Psoas muscle (tissue), 7 donors: ENCODE measurements at regions not wholly inside any gene's neighbourhood (a gene's known extent, or its start where the extent isn't known, plus 50 kb on each side); places are given as distances from the start of the nearest gene placed in this dataset.

Source experiments
- ATAC-seq, 4 donors: fragments of 200-7000 bp; cut with Tn5 transposase; one replicate each; pipeline ENCODE4 v1.9.1; 2020; ENCODE audit warnings: moderate library complexity in 3 of 4, mild to moderate bottlenecking in 2 of 4
- DNase-seq, 2 donors: peaks; one replicate each; pipeline ENCODE4 v3.0.0-alpha.2; 2020
- H3K27ac ChIP-seq: fragments of 200-600 bp; one replicate; pipeline ENCODE4 v1.8.0; 2022
- H3K27me3 ChIP-seq, 3 donors: fragments of 200-600 bp in 1 of 3; one replicate each; pipeline versions ENCODE4 v1.6.1 to v1.8.0; 2013 to 2022; ENCODE audit warnings: low read length in 2 of 3, mild to moderate bottlenecking in 2 of 3, moderate library complexity in 1 of 3; ENCODE audit not compliant: insufficient read depth in 3 of 3
- H3K36me3 ChIP-seq, 2 donors: fragments of 200-600 bp in 1 of 2; one replicate each; pipeline versions ENCODE4 v1.6.1 to v1.8.0; 2013 to 2022; ENCODE audit warnings: low read depth in 1 of 2, mild to moderate bottlenecking in 1 of 2, moderate library complexity in 1 of 2; ENCODE audit not compliant: insufficient read depth in 1 of 2
- H3K4me1 ChIP-seq: fragments of 200-600 bp; one replicate; pipeline ENCODE4 v1.8.0; 2022
- H3K4me3 ChIP-seq: fragments of 200-600 bp; one replicate; pipeline ENCODE4 v1.8.0; 2022; ENCODE audit warnings: mild to moderate bottlenecking
- H3K9me3 ChIP-seq: fragments of 200-600 bp; one replicate; pipeline ENCODE4 v1.8.0; 2022
- CTCF ChIP-seq: fragments of 200-600 bp; IDR thresholded peaks from one replicate; pipeline ENCODE4 v1.8.0; 2022; ENCODE audit warnings: antibody characterized with exemption
- WGBS, 3 donors: extraction: QIAGEN DNeasy Blood & Tissue Kit; methylation state at CpG; one replicate each; pipeline versions ENCODE4 v1.1.6 to v1.1.7; 2013; 5-methylcytosine and 5-hydroxymethylcytosine counted together
- intact Hi-C, 2 donors: fragments of 100-400 bp; cut with DNase I; formaldehyde crosslinking; loops; one replicate each; pipeline versions ENCODE4 v1.11.0 to v1.14.2; 2022
- donor health status: healthy with polysubstance abuse.
- donor health status: DM: no; HTN: no; CAD: no; lungs with moderate emphysema.
- donor health status: Bipolar disorder and iron deficiency.
- donor health status: healthy.
- donor health status: DM: yes; HTN: yes; CAD: no.
- donor health status: DM: no; HTN: no; CAD: no.
- donor health status: DM: yes; HTN: yes; CAD: no.

DNA sequence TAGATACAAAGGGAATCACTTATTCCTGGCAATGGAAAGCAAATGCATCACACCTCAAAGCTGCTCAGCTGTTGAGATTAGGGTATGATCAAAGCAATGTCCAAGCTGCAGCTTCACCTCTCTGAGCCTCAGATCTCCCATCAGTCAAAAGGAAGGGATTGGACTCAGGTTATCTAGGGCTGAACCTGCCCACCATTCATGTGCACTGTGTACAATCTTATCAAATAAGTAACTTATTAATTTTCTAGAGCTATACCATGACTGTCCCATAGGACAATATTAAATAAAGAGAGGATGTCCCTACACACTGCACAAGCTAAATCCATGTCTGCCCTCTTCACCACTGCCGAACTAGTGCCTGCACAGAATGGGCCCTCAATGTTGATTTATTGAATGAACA, 127.0 kb downstream of the HSD17B3 start:
- no peak for TF ChIP-seq CTCF
- DNase-seq (no peak), ATAC-seq (no peak)
- Histone ChIP-seq H3K4me1 (no peaks in the 10 kb centered on the region), H3K27me3 (peaks cover 0 to 13% (median 0%) of the 10 kb centered on the region in 3 donors), H3K36me3 (no peaks in the 10 kb centered on the region), H3K4me3 (no peak overlapping the region), H3K27ac (no peak overlapping the region), H3K9me3 (no peaks in the 10 kb centered on the region)
- intact Hi-C loops = no loop called here
- WGBS, 3 donors = 92 to 97% (median 96%) methylated on average over 1 of the region's 1 CpG

- Histone ChIP-seq H3K9me3 (no peaks in the 10 kb centered on the region), H3K36me3 (no peaks in the 10 kb centered on the region), H3K4me1 (no peaks in the 10 kb centered on the region), H3K4me3 (no peak overlapping the region), H3K27ac (no peak overlapping the region), H3K27me3 (peaks cover 0 to 11% (median 0%) of the 10 kb centered on the region in 3 donors)
- no peak for ATAC-seq
- intact Hi-C loops = no loop called here
- no peak for DNase-seq
- 89 to 97% (median 92%) methylated on average over 3 of the region's 3 CpGs for WGBS, 3 donors
- no peak for TF ChIP-seq CTCF
Measured at GRCh38 chr9:96174371-96174770, 127.6 kb downstream of the HSD17B3 start.

GRCh38 chr9:96173640-96174039, 128.3 kb downstream of the HSD17B3 start:
- no peaks in the 10 kb centered on the region for H3K4me1 ChIP-seq
- WGBS, 3 donors = 82 to 89% (median 85%) methylated on average over 7 of the region's 7 CpGs
- DNase-seq (no peak), ATAC-seq (no peak)
- no peak for TF ChIP-seq CTCF
- H3K36me3 ChIP-seq = no peaks in the 10 kb centered on the region
- no peak overlapping the region for H3K4me3 ChIP-seq
- intact Hi-C loops = no loop called here
- peaks cover 0 to 10% (median 0%) of the 10 kb centered on the region in 3 donors for H3K27me3 ChIP-seq
- no peaks in the 10 kb centered on the region for H3K9me3 ChIP-seq
- no peak overlapping the region for H3K27ac ChIP-seq

GRCh38 chr9:96172797-96173196, 129.2 kb downstream of the HSD17B3 start:
- ATAC-seq (no peak), DNase-seq (no peak)
- Histone ChIP-seq H3K27ac (no peak overlapping the region), H3K4me1 (no peaks in the 10 kb centered on the region), H3K9me3 (no peaks in the 10 kb centered on the region), H3K27me3 (peaks cover 0 to 3% (median 0%) of the 10 kb centered on the region in 3 donors), H3K4me3 (no peak overlapping the region), H3K36me3 (no peaks in the 10 kb centered on the region)
- WGBS, 3 donors = 96 to 98% (median 97%) methylated on average over 5 of the region's 5 CpGs
- intact Hi-C loops = no loop called here
- no peak for TF ChIP-seq CTCF

GRCh38 chr9:96171728-96172127, 130.2 kb downstream of the HSD17B3 start:
- WGBS, 3 donors = 85 to 96% (median 88%) methylated on average over 6 of the region's 6 CpGs
- ATAC-seq (no peak), DNase-seq (no peak)
- intact Hi-C loops = no loop called here
- Histone ChIP-seq H3K4me3 (no peak overlapping the region), H3K4me1 (no peaks in the 10 kb centered on the region), H3K27ac (no peak overlapping the region), H3K27me3 (peaks cover 0 to 3% (median 0%) of the 10 kb centered on the region in 3 donors), H3K36me3 (no peaks in the 10 kb centered on the region), H3K9me3 (no peaks in the 10 kb centered on the region)
- TF ChIP-seq CTCF = no peak
